ENCODE measurements at regions not wholly inside any gene's neighbourhood (a gene's known extent, or its start where the extent isn't known, plus 50 kb on each side); places are given as distances from the start of the nearest gene placed in this dataset.

- no peak for DNase-seq (ENCODE audit: low read depth)
These were observed 122.3 kb upstream of the RAI14 start for GRCh38 chr5:34533582-34534522.

- no peak for DNase-seq (ENCODE audit: low read depth)
These were observed 121.5 kb upstream of the RAI14 start for GRCh38 chr5:34534523-34535103.

GRCh38 chr5:34535433-34535832, 120.7 kb upstream of the RAI14 start:
- DNase-seq (ENCODE audit: low read depth) = no peak

- no peak for DNase-seq (ENCODE audit: low read depth)
These were observed 120.0 kb upstream of the RAI14 start for GRCh38 chr5:34535944-34536623.

- no peak for DNase-seq (ENCODE audit: low read depth)
These were observed 119.4 kb upstream of the RAI14 start for GRCh38 chr5:34536699-34537098.

DNA sequence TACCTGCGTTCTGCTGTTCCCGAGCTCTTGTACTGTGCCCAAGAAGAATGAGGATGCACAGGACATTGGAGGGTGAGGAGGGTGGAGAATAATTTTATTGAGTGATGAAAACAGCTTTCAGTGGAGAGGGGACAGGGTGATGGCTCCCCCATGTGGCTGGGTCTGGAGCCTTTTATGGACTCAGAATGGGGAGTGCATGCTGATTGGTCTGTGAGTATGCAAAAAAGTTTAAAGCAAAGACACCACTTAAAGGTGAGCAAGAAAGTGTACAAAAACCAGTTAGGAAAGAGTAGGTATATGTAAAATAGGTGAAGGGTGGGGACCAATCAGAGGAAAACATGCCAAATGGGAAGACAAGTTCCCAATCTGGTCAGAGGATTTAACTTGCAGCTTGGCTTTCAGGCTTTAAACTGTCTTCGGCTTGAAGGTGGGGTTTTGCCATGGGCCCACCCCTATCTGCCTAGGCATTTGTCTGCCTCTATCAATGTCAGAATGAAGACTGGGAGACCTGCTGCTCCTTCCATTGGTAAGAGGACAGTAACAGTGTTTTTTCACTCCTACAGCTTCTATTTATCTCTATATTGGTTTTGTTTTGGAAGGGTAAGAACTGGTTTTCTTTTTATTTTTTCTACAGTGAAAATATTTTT, 118.0 kb upstream of the RAI14 start:
- DNase-seq (ENCODE audit: low read depth) = no peak

DNA sequence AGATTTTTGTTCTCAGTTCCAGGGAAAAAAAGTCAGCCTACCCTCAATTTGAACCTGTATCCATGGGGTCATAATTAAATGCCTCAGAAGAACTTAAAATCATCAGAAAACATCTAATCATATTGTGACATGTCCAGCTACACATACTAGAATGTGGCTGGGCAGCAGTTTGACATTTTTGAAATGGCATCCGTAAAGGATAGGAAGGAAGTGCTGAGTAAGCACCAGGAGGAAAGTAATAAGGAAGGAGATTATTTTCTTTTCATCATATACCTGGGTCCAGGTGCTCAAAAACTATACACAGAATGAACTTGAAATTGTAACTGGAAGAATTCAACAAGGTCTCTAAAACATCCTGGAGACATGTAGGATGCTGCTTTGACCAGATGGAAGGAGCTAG, 116.9 kb upstream of the RAI14 start:
- DNase-seq (ENCODE audit: low read depth) = no peak

GRCh38 chr5:34541067-34541466, 115.1 kb upstream of the RAI14 start:
- no peak for DNase-seq (ENCODE audit: low read depth)

DNA sequence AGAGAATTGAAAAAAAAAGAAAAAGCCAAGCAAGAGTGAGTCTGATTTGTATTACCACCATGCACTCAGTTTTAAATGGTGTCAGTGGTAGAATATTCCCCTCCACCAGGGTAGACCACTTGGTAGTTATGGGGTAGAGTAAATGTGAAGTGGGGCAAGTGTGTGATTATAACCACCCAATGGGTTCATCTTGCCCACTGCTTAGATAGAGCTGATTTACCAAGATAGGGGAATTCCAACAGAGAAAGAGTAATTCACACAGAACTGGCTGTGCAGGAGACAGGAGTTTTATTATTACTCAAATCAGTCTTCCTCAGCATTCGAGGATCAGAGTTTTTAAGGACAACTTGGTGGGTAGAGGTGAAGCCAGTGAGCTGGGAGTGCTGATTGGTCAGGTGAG, 113.3 kb upstream of the RAI14 start:
- DNase-seq (ENCODE audit: low read depth) = no peak

DNA sequence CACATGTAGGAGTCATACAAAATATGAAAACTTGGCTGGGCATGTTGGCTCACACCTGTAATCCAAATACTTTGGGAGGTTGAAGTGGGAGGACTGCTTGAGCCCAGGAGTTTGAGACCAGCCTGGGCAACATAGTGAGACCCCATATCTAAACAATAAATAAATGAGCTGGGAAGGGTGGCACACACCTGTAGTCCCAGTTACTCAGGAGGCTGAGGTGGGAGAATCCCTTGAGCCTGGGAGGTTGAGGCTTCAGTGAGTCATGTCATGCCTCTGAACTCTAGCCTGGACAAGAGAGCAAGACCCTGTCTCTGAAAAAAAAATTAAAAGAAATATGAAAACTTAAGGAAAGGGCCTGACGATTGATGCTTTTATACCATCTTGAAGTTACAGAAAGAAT, 112.4 kb upstream of the RAI14 start:
- DNase-seq (ENCODE audit: low read depth) = no peak

- no peak for DNase-seq (ENCODE audit: low read depth)
These were observed 111.7 kb upstream of the RAI14 start for GRCh38 chr5:34544403-34544802.

- DNase-seq (ENCODE audit: low read depth) = no peak
These were observed 111.0 kb upstream of the RAI14 start for GRCh38 chr5:34545164-34545563.

DNA sequence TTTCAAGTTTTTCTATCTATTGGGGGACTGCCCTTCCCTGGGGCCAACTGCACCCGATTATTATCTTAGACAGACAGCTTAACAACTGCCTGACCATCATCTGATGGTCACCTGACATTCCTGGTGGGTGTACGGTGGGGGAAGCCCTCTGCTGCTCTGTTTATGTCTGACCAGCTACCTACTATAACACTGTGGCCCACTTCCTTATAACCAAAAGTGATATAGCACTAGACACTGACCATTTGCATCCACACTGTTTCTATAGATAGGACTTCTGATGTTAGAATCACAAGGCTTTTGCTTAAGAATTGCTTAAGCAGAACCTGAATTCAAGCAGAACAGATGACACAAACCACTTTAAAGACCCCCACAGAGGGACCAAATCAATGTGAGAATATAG, 110.5 kb upstream of the RAI14 start:
- DNase-seq (ENCODE audit: low read depth) = no peak

GRCh38 chr5:34547300-34548085, 108.6 kb upstream of the RAI14 start:
- no peak for DNase-seq (ENCODE audit: low read depth)

GRCh38 chr5:34548086-34548403, 108.1 kb upstream of the RAI14 start:
- no peak for DNase-seq (ENCODE audit: low read depth)

DNA sequence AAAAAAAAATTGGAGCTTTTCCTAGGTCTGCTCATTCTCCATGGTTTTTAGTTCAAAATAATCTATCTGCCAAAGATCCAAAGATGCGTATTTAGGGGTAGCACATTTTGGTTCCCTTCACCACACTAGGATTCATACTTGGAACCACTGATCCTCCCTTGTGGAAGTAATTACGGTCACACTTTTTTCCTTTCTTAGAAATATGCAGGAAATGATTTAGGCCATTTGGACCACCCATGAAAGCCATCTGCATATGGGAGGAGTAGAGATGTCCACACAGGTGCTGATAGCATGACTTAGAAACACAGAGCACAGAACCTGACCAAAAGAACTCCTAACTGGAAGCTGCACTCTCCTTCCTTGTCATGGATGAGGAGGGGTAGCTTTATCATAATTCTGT, 105.9 kb upstream of the RAI14 start:
- DNase-seq (ENCODE audit: low read depth) = no peak

DNA sequence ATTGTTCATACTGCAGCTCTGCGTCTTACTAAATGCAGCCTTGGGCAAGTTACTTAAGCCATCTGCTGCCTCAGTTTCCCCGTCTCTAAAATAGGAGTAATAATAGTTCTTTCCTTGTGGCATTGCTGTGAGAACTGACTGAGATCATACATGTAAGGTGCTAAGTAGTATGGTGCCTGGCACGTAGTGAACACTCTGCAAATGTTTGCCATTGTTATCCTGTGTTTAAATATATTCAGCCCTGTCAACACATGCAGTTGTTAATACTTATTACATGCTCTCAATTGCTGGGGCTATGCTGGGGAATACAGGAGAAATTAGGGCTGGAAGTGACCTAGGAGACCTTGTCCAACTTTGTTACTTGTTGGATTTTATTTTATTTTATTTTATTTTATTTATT, 105.2 kb upstream of the RAI14 start:
- DNase-seq (ENCODE audit: low read depth) = no peak

DNA sequence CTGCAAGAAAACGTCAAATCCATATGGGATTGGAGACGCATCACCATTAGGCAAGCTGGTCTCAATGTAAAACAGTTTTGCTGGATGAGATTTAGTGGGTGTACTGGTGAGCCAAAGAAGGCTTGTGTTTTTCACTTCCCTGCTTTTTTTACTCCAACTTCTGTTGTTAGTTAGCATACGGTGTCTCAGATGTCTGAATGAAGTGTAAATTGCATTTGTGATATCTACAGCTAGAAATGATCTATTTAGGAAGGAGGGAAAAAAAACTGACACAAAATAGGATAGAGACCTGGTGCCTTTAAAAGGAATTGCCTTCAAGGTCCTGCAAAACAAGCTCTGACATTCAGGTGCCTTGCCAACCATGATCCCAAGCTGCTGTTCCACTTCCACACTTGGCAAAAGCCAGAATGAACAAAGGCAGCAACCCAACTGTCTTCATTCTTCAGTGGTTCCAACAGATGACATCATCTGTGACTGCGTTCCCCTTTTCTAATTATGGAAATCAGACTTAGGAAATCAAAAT, 104.2 kb upstream of the RAI14 start:
- no peak for DNase-seq (ENCODE audit: low read depth)

GRCh38 chr5:34552686-34553085, 103.4 kb upstream of the RAI14 start:
- DNase-seq (ENCODE audit: low read depth) = no peak

- DNase-seq (ENCODE audit: low read depth) = no peak
These were observed 102.5 kb upstream of the RAI14 start for GRCh38 chr5:34553581-34553980.

GRCh38 chr5:34554641-34555040, 101.5 kb upstream of the RAI14 start:
- DNase-seq (ENCODE audit: low read depth) = no peak
